Dermis microvascular lymphatic vessel endothelial cell (primary cell): ENCODE measurements at regions not wholly inside any gene's neighbourhood (a gene's known extent, or its start where the extent isn't known, plus 50 kb on each side); places are given as distances from the start of the nearest gene placed in this dataset.

Experiments used
- DNase-seq, 2 donors: peaks; one replicate each; pipeline versions ENCODE4 v3.0.0 to v3.0.0-alpha.2; 2010; ENCODE audit warnings: low read depth in 2 of 2

- no peak for DNase-seq
These were observed 53.6 kb upstream of the EPCAM start for GRCh38 chr2:47315475-47315874.

GRCh38 chr2:47313728-47314127 is 55.4 kb upstream of the EPCAM start:
- DNase-seq, result no peak

- peak in 1 of 2 donors; percentile 34 for DNase-seq
These were observed 55.9 kb upstream of the EPCAM start for GRCh38 chr2:47313141-47313691.

- no peak for DNase-seq
These were observed 56.6 kb upstream of the EPCAM start for GRCh38 chr2:47312491-47312850.

GRCh38 chr2:47311764-47312490 is 57.2 kb upstream of the EPCAM start:
- DNase-seq, result no peak

GRCh38 chr2:47310801-47311560 is 58.1 kb upstream of the EPCAM start:
- DNase-seq, result no peak

GRCh38 chr2:47309952-47310800 is 58.9 kb upstream of the EPCAM start:
- DNase-seq, result no peak

GRCh38 chr2:47309472-47309951 is 59.6 kb upstream of the EPCAM start:
- DNase-seq, result no peak

GRCh38 chr2:47307066-47307465 is 62.0 kb upstream of the EPCAM start:
- DNase-seq, result no peak

- no peak for DNase-seq
These were observed 64.5 kb upstream of the EPCAM start for GRCh38 chr2:47304654-47305053.

GRCh38 chr2:47303341-47304148 is 65.6 kb upstream of the EPCAM start:
- DNase-seq, result no peak

GRCh38 chr2:47302308-47302707 is 66.8 kb upstream of the EPCAM start:
- no peak for DNase-seq

- no peak for DNase-seq
These were observed 67.4 kb upstream of the EPCAM start for GRCh38 chr2:47301731-47302130.

- no peak for DNase-seq
These were observed 67.9 kb upstream of the EPCAM start for GRCh38 chr2:47301277-47301618.

GRCh38 chr2:47300609-47301276 is 68.4 kb upstream of the EPCAM start:
- DNase-seq, result no peak

- no peak for DNase-seq
These were observed 69.0 kb upstream of the EPCAM start for GRCh38 chr2:47300081-47300480.

GRCh38 chr2:47299555-47299954 is 69.6 kb upstream of the EPCAM start:
- DNase-seq, result no peak

- DNase-seq, result no peak
These were observed 70.3 kb upstream of the EPCAM start for GRCh38 chr2:47298771-47299170.

- no peak for DNase-seq
These were observed 71.2 kb upstream of the EPCAM start for GRCh38 chr2:47297767-47298425.
